CD4-positive, alpha-beta T cell treated with Interleukin-6 at 100 ng/mL for 8 hours (primary cell): ENCODE measurements at regions not wholly inside any gene's neighbourhood (a gene's known extent, or its start where the extent isn't known, plus 50 kb on each side); places are given as distances from the start of the nearest gene placed in this dataset.

Experiments
- DNase-seq: peaks from one replicate; pipeline ENCODE4 v3.0.0-alpha.2; 2020; ENCODE audit warnings: mixed read lengths, low spot score

GRCh38 chr5:72619251-72619650 lies 112.0 kb upstream of the ZNF366 start:
- no peak for DNase-seq

GRCh38 chr5:72618708-72619107 lies 111.5 kb upstream of the ZNF366 start:
- no peak for DNase-seq

DNA sequence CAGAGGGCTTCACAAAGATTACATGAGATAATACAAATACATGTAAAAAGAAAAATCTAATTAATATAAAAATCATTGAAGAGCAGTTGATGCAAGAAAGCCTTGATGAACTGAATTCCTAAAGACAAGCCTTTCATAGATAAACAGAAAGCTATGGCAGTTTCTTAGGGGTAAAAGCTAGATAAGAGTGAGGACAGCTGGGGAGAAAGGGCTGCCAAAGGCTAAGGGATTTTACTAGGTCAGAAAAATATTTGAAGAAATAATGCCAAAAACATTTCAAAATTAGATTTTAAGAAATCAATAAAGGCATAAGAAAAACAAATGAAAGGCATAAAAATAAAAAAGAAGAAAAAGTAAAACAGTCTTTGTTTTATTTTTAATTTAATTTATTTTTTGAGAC lies 107.9 kb upstream of the ZNF366 start:
- DNase-seq, result no peak

- no peak for DNase-seq
These were observed 106.3 kb upstream of the ZNF366 start for GRCh38 chr5:72613515-72613914.

DNA sequence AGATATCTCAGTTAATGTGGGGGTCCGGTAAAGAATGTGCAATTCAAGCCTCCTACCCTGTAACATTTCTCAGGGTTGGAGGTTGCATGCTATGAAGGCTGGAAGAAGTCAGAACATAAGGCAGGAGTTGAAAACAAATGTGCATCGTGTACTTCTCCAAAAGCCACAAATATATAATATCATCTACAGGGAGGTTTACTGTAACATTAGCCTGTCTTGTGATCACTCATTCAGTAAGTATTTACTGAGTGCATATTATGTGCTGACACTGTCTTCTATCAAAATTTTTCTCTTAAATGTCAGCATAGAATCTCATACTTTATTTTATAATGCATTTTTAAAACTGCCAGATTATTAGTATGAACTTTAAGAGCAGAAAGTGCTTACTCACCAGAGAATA lies 105.6 kb upstream of the ZNF366 start:
- no peak for DNase-seq

DNA sequence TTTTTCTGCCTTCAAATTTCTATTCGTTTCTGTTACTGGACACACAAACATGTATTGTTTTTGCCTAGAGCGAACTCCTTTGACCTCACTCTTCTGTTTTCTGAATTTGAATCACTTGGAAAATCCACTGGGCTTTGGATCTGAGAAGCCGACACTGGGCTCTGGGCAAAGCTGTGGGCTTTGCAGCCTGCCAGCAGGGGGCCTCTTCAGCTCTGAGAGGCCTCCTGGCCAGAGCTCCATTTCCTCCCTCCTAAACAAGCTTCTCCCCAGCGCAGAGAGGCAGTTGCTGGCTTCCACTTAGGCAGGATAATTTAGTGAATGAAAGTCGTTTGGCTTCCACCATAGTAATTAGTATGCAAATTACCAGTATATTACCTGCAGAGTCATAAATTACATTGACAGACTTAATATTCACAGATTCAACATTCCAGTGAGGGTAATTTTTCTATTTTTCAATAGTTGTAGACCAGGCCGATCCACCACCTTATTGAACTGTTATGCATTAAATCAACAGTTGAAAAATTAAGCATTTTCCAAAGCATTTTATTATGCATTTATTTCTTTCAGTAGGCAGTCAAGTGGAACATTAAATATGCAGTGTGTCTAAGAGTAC lies 104.0 kb upstream of the ZNF366 start:
- DNase-seq, result peak; percentile 25

DNA sequence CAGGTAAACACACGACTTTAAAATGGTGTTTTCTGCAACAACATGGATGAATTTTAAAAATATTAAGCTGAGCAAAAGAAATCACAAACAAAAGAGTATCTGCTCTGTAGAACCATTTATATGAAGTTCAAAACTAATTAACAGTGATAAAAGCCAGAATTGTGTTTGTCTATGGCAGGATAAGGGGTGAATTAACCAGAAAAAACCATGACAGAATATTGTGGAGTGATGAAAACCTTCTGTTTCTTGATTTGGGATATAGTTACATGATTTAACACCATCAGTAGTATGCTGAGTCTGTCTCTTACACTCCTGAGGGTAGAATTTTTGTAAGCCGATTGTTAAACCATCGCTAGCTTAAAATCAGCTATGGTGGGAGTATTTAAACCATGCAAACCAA lies 101.7 kb upstream of the ZNF366 start:
- DNase-seq, result no peak

GRCh38 chr5:72608297-72608696 lies 101.1 kb upstream of the ZNF366 start:
- DNase-seq, result no peak

- DNase-seq, result no peak
These were observed 100.2 kb upstream of the ZNF366 start for GRCh38 chr5:72607381-72607780.

GRCh38 chr5:72606525-72606924 lies 99.3 kb upstream of the ZNF366 start:
- DNase-seq, result no peak

DNA sequence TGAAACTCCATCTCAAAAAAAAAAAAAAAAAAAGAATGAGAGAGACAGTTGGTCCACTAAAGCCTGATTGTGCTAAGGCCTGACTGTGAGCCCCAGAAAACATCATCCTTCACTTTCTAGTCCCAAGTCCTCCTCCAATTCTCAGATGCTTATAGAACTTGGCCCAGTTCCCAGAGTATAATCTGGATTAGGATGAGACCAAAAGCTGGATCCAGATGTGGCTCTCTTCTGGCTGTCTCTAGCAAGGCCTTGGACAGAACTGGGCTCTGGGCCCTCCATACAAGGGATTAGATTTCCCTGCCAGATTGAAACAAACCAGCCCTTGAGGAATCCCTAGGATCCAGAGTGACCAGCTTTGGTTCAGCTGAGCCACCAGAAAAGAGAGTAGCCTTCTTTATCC lies 98.4 kb upstream of the ZNF366 start:
- DNase-seq, result no peak

GRCh38 chr5:72604798-72605154 lies 97.6 kb upstream of the ZNF366 start:
- no peak for DNase-seq

DNA sequence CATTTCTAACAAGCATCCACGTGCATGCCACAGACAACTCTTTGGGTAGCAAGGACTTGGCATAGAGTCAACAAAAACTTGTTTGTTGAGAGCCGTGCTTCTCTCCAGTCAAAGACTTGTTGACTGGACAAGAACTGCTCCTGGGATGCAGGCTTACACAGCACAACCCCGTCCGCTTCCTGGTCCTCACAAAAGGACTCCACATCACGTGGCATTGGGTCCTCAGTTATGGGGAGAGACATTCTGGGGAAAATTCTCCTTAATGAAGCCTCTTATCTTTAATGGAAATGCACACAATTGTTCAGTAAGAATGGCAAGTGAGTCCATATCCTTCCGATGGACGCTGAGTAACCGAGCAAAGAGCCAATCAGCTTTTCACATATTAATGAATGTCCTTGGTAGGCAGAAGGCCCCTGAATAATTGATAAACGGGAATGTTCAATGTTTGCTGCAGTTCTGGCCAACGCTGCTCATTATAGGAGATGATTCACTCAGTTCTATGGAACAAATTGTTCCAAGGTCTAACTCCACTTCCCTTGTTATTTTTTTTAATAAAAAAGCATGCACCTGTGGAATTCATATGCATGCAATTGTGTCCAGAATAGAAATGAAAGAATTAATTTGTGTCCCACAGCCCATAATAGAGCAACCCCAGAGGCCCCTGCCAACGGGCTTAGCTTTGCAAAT lies 97.0 kb upstream of the ZNF366 start:
- no peak for DNase-seq

- no peak for DNase-seq
These were observed 95.8 kb upstream of the ZNF366 start for GRCh38 chr5:72602696-72603685.

- no peak for DNase-seq
These were observed 94.7 kb upstream of the ZNF366 start for GRCh38 chr5:72601861-72602260.

GRCh38 chr5:72600391-72600981 lies 93.3 kb upstream of the ZNF366 start:
- no peak for DNase-seq

- no peak for DNase-seq
These were observed 92.5 kb upstream of the ZNF366 start for GRCh38 chr5:72599519-72600370.

GRCh38 chr5:72599065-72599433 lies 91.8 kb upstream of the ZNF366 start:
- DNase-seq, result no peak

GRCh38 chr5:72598401-72599064 lies 91.3 kb upstream of the ZNF366 start:
- no peak for DNase-seq

GRCh38 chr5:72597456-72597948 lies 90.3 kb upstream of the ZNF366 start:
- no peak for DNase-seq

- no peak for DNase-seq
These were observed 89.7 kb upstream of the ZNF366 start for GRCh38 chr5:72596956-72597355.
